GM18868 (cell line): ENCODE measurements at regions not wholly inside any gene's neighbourhood (a gene's known extent, or its start where the extent isn't known, plus 50 kb on each side); places are given as distances from the start of the nearest gene placed in this dataset.

ENCODE experiments used
- ATAC-seq: cut with Tn5 transposase; IDR thresholded peaks from one replicate; pipeline ENCODE4 v1.9.1; 2021; ENCODE audit warnings: mild to moderate bottlenecking, moderate library complexity; ENCODE audit not compliant: unreplicated experiment

- ATAC-seq: no peak
Observed at GRCh38 chr4:11342401-11342800, 86.3 kb downstream of the HS3ST1 start.

- ATAC-seq: peak; percentile 47
Observed at GRCh38 chr4:11341337-11342043, 87.2 kb downstream of the HS3ST1 start.

GRCh38 chr4:11338956-11339782 lies 89.5 kb downstream of the HS3ST1 start:
- peak; percentile 54 for ATAC-seq

GRCh38 chr4:11337287-11337686 lies 91.4 kb downstream of the HS3ST1 start:
- ATAC-seq: no peak

GRCh38 chr4:11336435-11336834 lies 92.3 kb downstream of the HS3ST1 start:
- ATAC-seq: no peak

- no peak for ATAC-seq
Observed at GRCh38 chr4:11334887-11335286, 93.8 kb downstream of the HS3ST1 start.

GRCh38 chr4:11328401-11328800 lies 100.3 kb downstream of the HS3ST1 start:
- no peak for ATAC-seq

GRCh38 chr4:11326021-11326420 lies 102.7 kb downstream of the HS3ST1 start:
- ATAC-seq: no peak

- no peak for ATAC-seq
Observed at GRCh38 chr4:11323771-11324170, 104.9 kb downstream of the HS3ST1 start.

- ATAC-seq: peak; percentile 85
Observed at GRCh38 chr4:11313157-11313943, 115.3 kb downstream of the HS3ST1 start.

GRCh38 chr4:11312389-11312788 lies 116.3 kb downstream of the HS3ST1 start:
- ATAC-seq: no peak

- ATAC-seq: no peak
Observed at GRCh38 chr4:11301075-11301660, 127.5 kb downstream of the HS3ST1 start.

- no peak for ATAC-seq
Observed at GRCh38 chr4:11299836-11300235, 128.9 kb downstream of the HS3ST1 start.

GRCh38 chr4:11299016-11299415 lies 129.7 kb downstream of the HS3ST1 start:
- no peak for ATAC-seq

GRCh38 chr4:11298451-11298850 lies 130.2 kb downstream of the HS3ST1 start:
- ATAC-seq: no peak

GRCh38 chr4:11297627-11298026 lies 131.1 kb downstream of the HS3ST1 start:
- peak; percentile 66 for ATAC-seq

GRCh38 chr4:11297201-11297600 lies 131.5 kb downstream of the HS3ST1 start:
- no peak for ATAC-seq

- ATAC-seq: no peak
Observed at GRCh38 chr4:11293866-11294265, 134.8 kb downstream of the HS3ST1 start.

- ATAC-seq: no peak
Observed at GRCh38 chr4:11287055-11287454, 141.6 kb downstream of the HS3ST1 start.

- peak; percentile 89 for ATAC-seq
Observed at GRCh38 chr4:11286533-11286932, 142.2 kb downstream of the HS3ST1 start.

GRCh38 chr4:11281720-11282119 lies 147.0 kb downstream of the HS3ST1 start:
- no peak for ATAC-seq
